Breast epithelium (tissue), 4 donors: ENCODE measurements at regions not wholly inside any gene's neighbourhood (a gene's known extent, or its start where the extent isn't known, plus 50 kb on each side); places are given as distances from the start of the nearest gene placed in this dataset.

Experiments used
- DNase-seq, 2 donors: peaks; one replicate each; pipeline ENCODE4 v3.0.0-alpha.2; 2019; ENCODE audit warnings: low spot score in 2 of 2
- H3K27ac ChIP-seq, 2 donors: fragments of 200-600 bp; sonication (generic) in 1 of 2; one replicate each; pipeline ENCODE4 v1.5.1; 2016 to 2019; ENCODE audit warnings: mild to moderate bottlenecking in 1 of 2
- H3K27me3 ChIP-seq, 2 donors: fragments of 200-600 bp; sonication (generic) in 1 of 2; one replicate each; pipeline versions ENCODE4 v1.5.1 to v1.6.0; 2017 to 2019; ENCODE audit warnings: control low read depth in 1 of 2, mild to moderate bottlenecking in 1 of 2
- H3K36me3 ChIP-seq: fragments of 200-600 bp; one replicate; pipeline ENCODE4 v1.5.1; 2019
- H3K4me1 ChIP-seq, 2 donors: fragments of 200-600 bp; sonication (generic); one replicate each; pipeline ENCODE4 v1.5.1; 2016 to 2019; ENCODE audit warnings: control low read depth in 1 of 2
- H3K4me3 ChIP-seq, 3 donors: fragments of 200-600 bp; sonication (generic); 1 replicate in 2 of 3; 2 replicates in 1 of 3; pipeline ENCODE4 v1.5.1; 2016 to 2019; ENCODE audit warnings: mild to moderate bottlenecking in 3 of 3, moderate library complexity in 2 of 3
- H3K9me3 ChIP-seq, 2 donors: fragments of 200-600 bp; sonication (generic) in 1 of 2; one replicate each; pipeline ENCODE4 v1.5.1; 2016 to 2019; ENCODE audit warnings: control low read depth in 1 of 2
- CTCF ChIP-seq, 3 donors: fragments of 450-650 bp; IDR thresholded peaks; one replicate each; pipeline ENCODE4 v1.5.1; 2016 to 2017; ENCODE audit warnings: antibody characterized with exemption in 3 of 3, mild to moderate bottlenecking in 3 of 3, moderate library complexity in 3 of 3
- POLR2A ChIP-seq: fragments of 450-650 bp; IDR thresholded peaks from one replicate; pipeline ENCODE4 v1.6.1; 2016; ENCODE audit warnings: antibody characterized with exemption, mild to moderate bottlenecking, moderate library complexity
- POLR2AphosphoS5 ChIP-seq, 3 donors: sonication (generic); formaldehyde crosslinking; IDR thresholded peaks; one replicate each; pipeline ENCODE4 v1.6.1; 2017; ENCODE audit warnings: antibody characterized with exemption in 3 of 3
- intact Hi-C: fragments of 100-400 bp; cut with DNase I; formaldehyde crosslinking; loops from one replicate; pipeline ENCODE4 v1.15.1; 2023; ENCODE audit warnings: low total_unique reads

DNA sequence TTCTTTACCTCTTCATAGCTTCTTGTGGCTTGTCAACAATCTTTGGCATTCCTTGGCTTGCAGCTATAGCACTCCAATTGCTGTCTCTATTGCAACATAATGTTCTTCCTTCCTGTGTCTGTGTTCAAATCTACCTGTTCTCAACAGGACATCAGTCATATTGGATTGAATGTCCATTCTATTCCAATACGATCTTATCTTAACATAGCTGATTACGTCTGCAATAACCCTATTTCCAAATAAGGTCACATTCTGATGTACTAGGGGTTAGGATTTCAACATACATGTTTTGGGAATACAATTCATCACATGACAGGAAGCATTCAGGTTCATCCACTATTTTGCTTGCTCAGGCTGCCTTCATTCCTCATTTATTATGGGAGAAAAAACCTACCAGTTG is 684.4 kb upstream of the CITED2 start:
- no peak for DNase-seq
- no peak for TF ChIP-seq CTCF (IDR thresholded peaks at IDR 0.05)
- TF ChIP-seq POLR2A, result no peak
- no peak for TF ChIP-seq POLR2AphosphoS5 (IDR thresholded peaks at IDR 0.05)

DNA sequence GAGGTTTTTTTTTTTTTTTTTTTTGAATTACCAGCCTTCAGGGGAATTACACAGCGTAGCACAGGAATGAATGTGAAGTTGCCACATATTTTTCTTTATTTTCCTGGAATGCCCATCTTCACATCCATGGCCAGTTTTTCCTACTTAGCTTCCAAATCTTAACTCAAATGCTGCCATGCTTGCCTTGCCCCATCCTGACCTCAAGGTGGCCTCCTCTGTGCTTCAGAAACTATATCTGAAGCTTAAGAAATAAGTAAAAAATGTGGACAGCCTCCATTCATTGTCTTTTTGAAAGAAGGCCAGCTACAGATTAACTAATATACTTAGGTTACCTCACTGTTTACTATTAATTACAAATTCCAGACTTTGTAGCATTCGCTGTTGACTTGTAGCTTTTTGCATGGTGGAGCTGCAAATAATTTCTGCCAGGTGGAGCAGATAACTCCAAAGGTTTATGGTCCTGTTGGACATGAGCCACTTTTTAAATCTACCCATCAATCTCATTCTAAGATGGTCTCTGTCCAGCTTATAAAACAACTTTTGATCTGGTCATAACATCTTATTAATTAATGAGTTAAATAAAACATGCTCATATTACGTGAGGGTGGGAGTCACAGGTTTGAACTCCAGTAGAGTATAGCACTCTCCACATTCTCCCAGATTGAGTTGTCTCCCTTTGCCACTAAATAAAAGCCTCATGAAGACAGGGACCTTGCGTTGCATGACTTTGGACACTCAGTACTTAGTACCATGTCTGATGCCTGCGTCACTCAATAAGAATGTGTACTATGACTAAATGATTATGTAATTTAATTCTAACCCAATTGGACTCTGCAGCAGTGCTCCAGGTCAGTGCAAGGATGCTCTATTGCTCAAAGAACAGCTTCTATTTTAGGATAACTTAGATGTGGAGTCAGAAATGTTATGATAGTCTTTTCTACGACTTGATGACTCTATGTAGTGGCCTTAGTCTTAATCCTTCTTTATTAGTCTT is 678.6 kb upstream of the CITED2 start:
- H3K27ac ChIP-seq, result no peak overlapping the region
- DNase-seq, result no peak

More for the DNA sequence above, 684.4 kb upstream of the CITED2 start:
- Histone ChIP-seq H3K27ac (no peak overlapping the region), H3K36me3 (no peaks in the 10 kb centered on the region), H3K4me3 (no peak overlapping the region), H3K4me1 (peaks cover 0 to 10% of the 10 kb centered on the region in 2 donors), H3K27me3 (no peaks in the 10 kb centered on the region), H3K9me3 (no peaks in the 10 kb centered on the region)
- intact Hi-C loops, result no loop called here

DNA sequence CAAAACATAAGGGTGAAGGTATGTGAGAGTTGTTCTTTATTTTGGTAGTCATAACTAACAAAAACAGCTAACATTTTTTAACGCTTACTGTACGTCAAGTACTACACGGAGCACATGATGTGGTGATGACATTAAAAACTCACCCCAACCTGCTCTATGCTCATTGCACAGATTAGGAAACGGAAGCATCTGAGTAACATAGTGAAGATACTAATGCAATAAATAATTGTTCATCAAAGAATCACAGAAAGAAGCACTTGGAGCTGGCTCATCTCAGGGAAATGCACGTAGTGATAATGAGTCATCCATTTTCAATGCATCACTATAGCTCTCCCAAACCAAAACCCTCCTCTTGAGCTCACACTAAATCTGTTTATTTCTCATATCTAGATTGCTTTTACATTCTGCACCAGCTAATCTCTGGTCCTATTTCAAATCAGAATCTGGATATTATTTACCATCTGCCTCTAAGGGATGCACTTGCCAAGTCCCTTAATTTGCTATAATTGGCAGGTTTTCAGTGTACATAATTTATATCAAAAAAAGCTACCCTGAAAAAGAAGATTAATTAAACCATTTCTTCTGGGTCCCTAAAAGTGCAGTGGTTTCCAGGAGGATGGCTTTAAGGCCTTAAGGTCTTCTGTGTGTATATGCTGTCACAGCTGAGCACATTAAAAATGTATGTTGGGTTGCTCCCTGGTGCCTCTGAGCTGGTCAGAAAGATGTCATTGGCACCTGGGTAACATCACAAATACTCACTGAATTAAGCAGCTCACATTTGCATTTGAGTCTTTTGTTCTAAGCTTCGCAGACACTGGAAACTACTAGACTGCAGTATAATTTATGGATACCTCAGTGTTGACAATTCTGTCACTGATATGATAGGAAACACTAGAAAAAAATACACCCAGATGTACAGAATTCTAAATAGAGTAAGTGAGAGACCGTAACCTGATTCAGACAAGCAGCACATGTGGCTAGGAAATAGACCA is 677.4 kb upstream of the CITED2 start:
- no peak overlapping the region for H3K27ac ChIP-seq
- no peak overlapping the region for H3K4me3 ChIP-seq
- no peaks in the 10 kb centered on the region for H3K4me1 ChIP-seq
- no peaks in the 10 kb centered on the region for H3K9me3 ChIP-seq
- no peaks in the 10 kb centered on the region for H3K27me3 ChIP-seq
- no peaks in the 10 kb centered on the region for H3K36me3 ChIP-seq
- TF ChIP-seq CTCF (IDR thresholded peaks at IDR 0.05) (no peak), POLR2AphosphoS5 (IDR thresholded peaks at IDR 0.05) (no peak), POLR2A (no peak)
- DNase-seq, result no peak
- intact Hi-C loops, result no loop called here

More for the DNA sequence above, 678.6 kb upstream of the CITED2 start:
- Histone ChIP-seq H3K4me1 (no peaks in the 10 kb centered on the region), H3K27me3 (no peaks in the 10 kb centered on the region), H3K9me3 (no peaks in the 10 kb centered on the region), H3K36me3 (no peaks in the 10 kb centered on the region), H3K4me3 (no peak overlapping the region)
- peak in 1 of 3 donors; percentile 12 for TF ChIP-seq CTCF (IDR thresholded peaks at IDR 0.05)
- TF ChIP-seq POLR2A, result no peak
- intact Hi-C loops, result no loop called here

DNA sequence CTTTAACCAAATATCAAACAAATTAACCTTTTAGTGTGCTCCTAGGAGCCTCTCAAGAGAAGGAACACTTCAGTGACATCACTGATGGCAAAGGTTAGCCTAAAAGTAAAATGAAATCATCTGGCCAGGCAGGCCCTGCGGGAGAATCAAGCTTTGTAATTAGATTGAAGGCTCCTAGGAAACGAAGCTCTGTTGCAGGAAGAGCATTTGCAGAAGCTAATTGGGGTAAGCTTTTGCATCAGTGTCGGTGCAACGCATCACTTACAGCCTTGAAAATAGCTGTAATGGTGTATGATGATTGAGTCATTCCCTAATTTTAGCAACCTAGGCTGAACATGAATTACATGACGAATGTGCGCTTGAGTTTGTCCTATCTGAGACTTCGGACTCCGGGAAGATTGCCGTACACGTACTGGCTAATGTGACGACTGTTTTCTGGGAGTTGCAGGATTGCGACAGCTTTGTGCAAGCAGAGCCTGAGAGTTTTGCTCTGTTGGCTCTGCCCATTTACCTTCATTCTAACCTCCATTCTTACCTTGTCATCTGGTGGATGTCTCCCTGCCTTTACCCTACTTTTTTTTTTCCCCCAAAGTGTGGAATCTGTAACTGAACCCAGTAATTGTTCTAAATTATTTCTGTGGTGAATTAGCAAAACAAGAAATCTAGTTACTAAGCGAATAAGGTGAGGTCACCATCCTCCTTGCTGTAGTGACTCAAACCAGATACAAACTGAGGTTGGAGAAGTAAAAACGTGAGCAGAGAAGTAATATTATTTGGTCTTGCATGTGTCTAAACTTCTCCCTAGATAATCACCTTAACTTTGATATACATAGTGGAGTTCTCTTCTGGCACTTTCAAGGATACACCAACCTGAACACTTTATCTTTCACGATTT is 675.9 kb upstream of the CITED2 start:
- no peaks in the 10 kb centered on the region for H3K9me3 ChIP-seq
- no peak for DNase-seq
- no peaks in the 10 kb centered on the region for H3K4me1 ChIP-seq
- no peaks in the 10 kb centered on the region for H3K27me3 ChIP-seq
- H3K36me3 ChIP-seq, result no peaks in the 10 kb centered on the region
- H3K4me3 ChIP-seq, result no peak overlapping the region
- TF ChIP-seq POLR2AphosphoS5 (IDR thresholded peaks at IDR 0.05) (no peak), POLR2A (no peak), CTCF (IDR thresholded peaks at IDR 0.05) (no peak)
- H3K27ac ChIP-seq, result no peak overlapping the region
- intact Hi-C loops, result no loop called here
